ENCODE measurements at regions not wholly inside any gene's neighbourhood (a gene's known extent, or its start where the extent isn't known, plus 50 kb on each side); places are given as distances from the start of the nearest gene placed in this dataset.

DNA sequence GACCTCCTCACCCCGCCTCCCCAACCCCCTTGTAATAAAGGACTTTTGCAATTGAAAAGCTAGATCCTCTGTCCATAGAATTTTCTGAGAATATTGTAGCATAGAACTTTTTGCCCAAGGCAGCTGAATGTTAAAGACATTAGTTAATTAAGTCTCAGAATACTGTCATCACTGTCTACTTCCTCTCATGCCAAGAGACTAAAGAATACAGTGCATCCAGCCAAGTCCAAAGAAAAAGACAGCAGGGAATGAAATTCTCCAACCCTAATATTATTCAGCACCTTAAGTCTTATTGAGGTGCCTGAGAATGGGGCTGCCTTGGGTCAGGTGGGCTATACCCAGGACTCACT lies 313.3 kb upstream of the GATB start:
- Histone ChIP-seq H3K9me3 (no peaks in the 10 kb centered on the region), H3K4me1 (no peaks in the 10 kb centered on the region), H3K36me3 (no peaks in the 10 kb centered on the region), H3K9ac (ENCODE audit: low read depth in 2 of 2, low read length in 2 of 2) (no peak overlapping the region), H3K27ac (no peak overlapping the region), H3K27me3 (no peaks in the 10 kb centered on the region), H3K4me3 (no peak overlapping the region)
- no peak for TF ChIP-seq CTCF (IDR thresholded peaks at IDR 0.05)
- no peak for DNase-seq
- intact Hi-C loops (cut with DNase I) = no loop called here

- H3K4me3 ChIP-seq = no peak overlapping the region
- DNase-seq = no peak
- TF ChIP-seq CTCF (IDR thresholded peaks at IDR 0.05) = no peak
- H3K27me3 ChIP-seq = no peaks in the 10 kb centered on the region
- intact Hi-C loops (cut with DNase I) = no loop called here
- no peaks in the 10 kb centered on the region for H3K36me3 ChIP-seq
- H3K27ac ChIP-seq = no peak overlapping the region
- no peaks in the 10 kb centered on the region for H3K9me3 ChIP-seq
- no peaks in the 10 kb centered on the region for H3K4me1 ChIP-seq
- H3K9ac ChIP-seq (ENCODE audit: low read depth in 2 of 2, low read length in 2 of 2) = no peak overlapping the region
Measured at GRCh38 chr4:152073351-152074087, 312.7 kb upstream of the GATB start.

DNA sequence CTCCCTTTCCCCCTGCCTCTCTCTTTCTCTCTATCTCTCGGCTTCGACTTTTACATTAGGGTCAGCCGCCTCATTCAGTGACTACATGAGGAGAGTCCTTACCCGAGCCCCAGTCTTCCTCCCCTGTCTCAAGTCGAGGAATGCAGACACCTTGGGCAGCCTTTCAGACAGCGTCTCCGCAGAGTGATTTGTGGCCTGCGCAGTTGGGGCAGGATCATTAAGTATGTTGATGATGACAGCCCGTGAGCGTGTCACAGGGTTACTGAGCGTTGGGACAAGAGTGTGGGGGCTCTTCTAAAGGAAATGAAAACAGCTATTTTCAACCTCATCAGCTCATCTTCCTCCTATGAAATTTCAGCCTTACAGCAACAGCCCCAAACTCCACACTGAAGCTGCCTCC lies 312.1 kb upstream of the GATB start:
- H3K36me3 ChIP-seq = no peaks in the 10 kb centered on the region
- H3K9me3 ChIP-seq = no peaks in the 10 kb centered on the region
- no peak overlapping the region for H3K27ac ChIP-seq
- intact Hi-C loops (cut with DNase I) = no loop called here
- H3K4me1 ChIP-seq = no peaks in the 10 kb centered on the region
- H3K27me3 ChIP-seq = no peaks in the 10 kb centered on the region
- no peak for DNase-seq
- H3K4me3 ChIP-seq = no peak overlapping the region
- no peak overlapping the region for H3K9ac ChIP-seq (ENCODE audit: low read depth in 2 of 2, low read length in 2 of 2)
- no peak for TF ChIP-seq CTCF (IDR thresholded peaks at IDR 0.05)

- no peaks in the 10 kb centered on the region for H3K27me3 ChIP-seq
- intact Hi-C loops (cut with DNase I) = no loop called here
- no peaks in the 10 kb centered on the region for H3K36me3 ChIP-seq
- H3K9ac ChIP-seq (ENCODE audit: low read depth in 2 of 2, low read length in 2 of 2) = no peak overlapping the region
- no peak for TF ChIP-seq CTCF (IDR thresholded peaks at IDR 0.05)
- no peaks in the 10 kb centered on the region for H3K4me1 ChIP-seq
- DNase-seq = no peak
- no peaks in the 10 kb centered on the region for H3K9me3 ChIP-seq
- H3K4me3 ChIP-seq = no peak overlapping the region
- no peak overlapping the region for H3K27ac ChIP-seq
Measured at GRCh38 chr4:152072001-152072485, 311.2 kb upstream of the GATB start.

- H3K4me3 ChIP-seq = no peak overlapping the region
- no peaks in the 10 kb centered on the region for H3K36me3 ChIP-seq
- H3K4me1 ChIP-seq = no peaks in the 10 kb centered on the region
- DNase-seq = no peak
- intact Hi-C loops (cut with DNase I) = no loop called here
- H3K27ac ChIP-seq = no peak overlapping the region
- no peak for TF ChIP-seq CTCF (IDR thresholded peaks at IDR 0.05)
- no peaks in the 10 kb centered on the region for H3K9me3 ChIP-seq
- H3K9ac ChIP-seq (ENCODE audit: low read depth in 2 of 2, low read length in 2 of 2) = no peak overlapping the region
- no peaks in the 10 kb centered on the region for H3K27me3 ChIP-seq
Measured at GRCh38 chr4:152070854-152071253, 310.0 kb upstream of the GATB start.
